Uterus (tissue), 3 donors: ENCODE measurements at regions not wholly inside any gene's neighbourhood (a gene's known extent, or its start where the extent isn't known, plus 50 kb on each side); places are given as distances from the start of the nearest gene placed in this dataset.

Experiments
- DNase-seq, 2 donors: peaks; one replicate each; pipeline ENCODE4 v3.0.0-alpha.2; 2019 to 2020
- H3K27ac ChIP-seq, 2 donors: fragments of 200-600 bp; sonication (generic); 1 replicate in 1 of 2; 2 replicates in 1 of 2; pipeline ENCODE4 v1.5.1; 2016 to 2018
- H3K27me3 ChIP-seq, 2 donors: fragments of 200-600 bp; sonication (generic); one replicate each; pipeline ENCODE4 v1.5.1; 2018 to 2019; ENCODE audit warnings: control low read depth in 1 of 2
- H3K36me3 ChIP-seq, 2 donors: fragments of 200-600 bp; sonication (generic); one replicate each; pipeline ENCODE4 v1.5.1; 2019; ENCODE audit warnings: control low read depth in 1 of 2
- H3K4me1 ChIP-seq, 2 donors: fragments of 200-600 bp; sonication (generic); one replicate each; pipeline ENCODE4 v1.5.1; 2018 to 2019; ENCODE audit warnings: control low read depth in 1 of 2
- H3K4me3 ChIP-seq, 2 donors: fragments of 200-600 bp; sonication (generic); 1 replicate in 1 of 2; 2 replicates in 1 of 2; pipeline ENCODE4 v1.5.1; 2018 to 2019; ENCODE audit warnings: mild to moderate bottlenecking in 1 of 2
- H3K9me3 ChIP-seq, 2 donors: fragments of 200-600 bp; sonication (generic); one replicate each; pipeline ENCODE4 v1.5.1; 2019; ENCODE audit warnings: control low read depth in 1 of 2
- CTCF ChIP-seq, 4 experiments: fragments of 200-600 bp in 2 of 4; fragments of 450-650 bp in 2 of 4; sonication (generic) in 2 of 4; IDR thresholded peaks; one replicate each; pipeline ENCODE4 v1.5.1; 2016 to 2019; ENCODE audit warnings: antibody characterized with exemption in 4 of 4, mild to moderate bottlenecking in 2 of 4, moderate library complexity in 1 of 4
- POLR2A ChIP-seq, 2 donors: fragments of 450-650 bp; IDR thresholded peaks; one replicate each; pipeline ENCODE4 v1.6.1; 2016; ENCODE audit warnings: antibody characterized with exemption in 2 of 2, mild to moderate bottlenecking in 1 of 2, moderate library complexity in 1 of 2
- intact Hi-C: fragments of 100-400 bp; cut with DNase I; formaldehyde crosslinking; loops from one replicate; pipeline ENCODE4 v1.15.1; 2023; ENCODE audit warnings: low total_unique reads
- donor health status: DM: yes; HTN: yes; CAD: no.

GRCh38 chr21:25234857-25235801 lies 372.2 kb downstream of the MRPL39 start:
- Histone ChIP-seq H3K9me3 (no peaks in the 10 kb centered on the region), H3K4me1 (no peaks in the 10 kb centered on the region), H3K27me3 (no peaks in the 10 kb centered on the region), H3K4me3 (no peak overlapping the region), H3K36me3 (no peaks in the 10 kb centered on the region), H3K27ac (no peak overlapping the region)
- TF ChIP-seq CTCF (IDR thresholded peaks at IDR 0.05) (no peak), POLR2A (IDR thresholded peaks at IDR 0.05) (no peak)
- no peak for DNase-seq
- intact Hi-C loops = no loop called here

DNA sequence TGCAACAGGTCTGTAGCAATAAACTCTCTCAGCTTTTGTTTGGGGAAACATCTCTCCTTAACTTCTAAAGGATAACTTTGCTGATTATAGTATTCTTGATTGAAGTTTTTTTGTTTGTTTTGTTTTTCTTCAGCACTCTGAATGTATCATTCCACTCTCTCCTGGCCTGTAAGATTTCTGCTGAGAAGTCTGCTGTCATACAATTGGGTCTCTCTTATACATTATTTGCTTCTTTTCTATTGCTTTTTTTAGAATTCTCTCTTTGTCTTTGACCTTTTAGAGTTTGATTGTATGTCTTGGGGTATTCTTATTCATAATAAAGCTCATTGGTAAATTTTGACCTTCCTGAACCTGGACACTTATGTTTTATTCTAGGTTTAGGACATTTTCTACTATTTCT lies 386.3 kb downstream of the MRPL39 start:
- Histone ChIP-seq H3K27me3 (no peaks in the 10 kb centered on the region), H3K36me3 (no peaks in the 10 kb centered on the region), H3K4me1 (no peaks in the 10 kb centered on the region), H3K4me3 (no peak overlapping the region), H3K27ac (no peak overlapping the region), H3K9me3 (no peaks in the 10 kb centered on the region)
- intact Hi-C loops = no loop called here
- TF ChIP-seq POLR2A (IDR thresholded peaks at IDR 0.05) (no peak), CTCF (IDR thresholded peaks at IDR 0.05) (no peak)
- no peak for DNase-seq

- Histone ChIP-seq H3K27ac (no peak overlapping the region), H3K9me3 (no peaks in the 10 kb centered on the region), H3K4me3 (no peak overlapping the region), H3K27me3 (no peaks in the 10 kb centered on the region), H3K36me3 (no peaks in the 10 kb centered on the region), H3K4me1 (no peaks in the 10 kb centered on the region)
- DNase-seq = no peak
- intact Hi-C loops = no loop called here
- TF ChIP-seq CTCF (IDR thresholded peaks at IDR 0.05) (no peak), POLR2A (IDR thresholded peaks at IDR 0.05) (no peak)
These were observed 387.1 kb downstream of the MRPL39 start for GRCh38 chr21:25220169-25220568.

GRCh38 chr21:25215698-25216384 lies 391.4 kb downstream of the MRPL39 start:
- Histone ChIP-seq H3K27ac (no peak overlapping the region), H3K9me3 (no peaks in the 10 kb centered on the region), H3K4me1 (no peaks in the 10 kb centered on the region), H3K27me3 (no peaks in the 10 kb centered on the region), H3K4me3 (no peak overlapping the region), H3K36me3 (no peaks in the 10 kb centered on the region)
- intact Hi-C loops = no loop called here
- DNase-seq = no peak
- TF ChIP-seq CTCF (IDR thresholded peaks at IDR 0.05) = no peak

DNA sequence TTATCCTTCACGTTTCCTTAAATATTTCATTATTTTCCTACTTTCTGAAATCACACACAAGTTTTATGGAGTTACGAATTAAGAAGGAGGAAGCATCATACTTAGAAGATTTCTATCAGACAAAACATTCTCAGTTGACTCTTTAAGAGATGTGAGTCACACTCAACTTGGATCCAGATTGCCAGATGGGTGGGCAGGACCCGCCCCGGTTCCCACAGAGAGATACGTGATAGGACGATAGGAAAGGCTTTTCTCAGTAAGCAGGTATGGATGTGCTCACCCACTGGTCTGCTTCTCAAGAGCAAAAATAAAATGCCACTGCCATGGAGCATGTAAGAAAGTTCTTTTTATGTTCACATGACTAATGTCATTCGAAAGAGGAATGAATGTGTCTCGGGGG lies 392.6 kb downstream of the MRPL39 start:
- Histone ChIP-seq H3K9me3 (no peaks in the 10 kb centered on the region), H3K27ac (no peak overlapping the region), H3K36me3 (no peaks in the 10 kb centered on the region), H3K27me3 (no peaks in the 10 kb centered on the region), H3K4me3 (no peak overlapping the region), H3K4me1 (no peaks in the 10 kb centered on the region)
- no peak for TF ChIP-seq CTCF (IDR thresholded peaks at IDR 0.05)
- no peak for DNase-seq
- intact Hi-C loops = no loop called here
